ENCODE measurements at regions not wholly inside any gene's neighbourhood (a gene's known extent, or its start where the extent isn't known, plus 50 kb on each side); places are given as distances from the start of the nearest gene placed in this dataset.
A peak's percentile ranks its signal among the peaks of the same experiment; 100 is the strongest.
"Not testable (repeated sequence)": the region's sequence is repeated elsewhere in the genome, so short reads cannot be mapped to it uniquely, and the experiment has no call there.

DNA sequence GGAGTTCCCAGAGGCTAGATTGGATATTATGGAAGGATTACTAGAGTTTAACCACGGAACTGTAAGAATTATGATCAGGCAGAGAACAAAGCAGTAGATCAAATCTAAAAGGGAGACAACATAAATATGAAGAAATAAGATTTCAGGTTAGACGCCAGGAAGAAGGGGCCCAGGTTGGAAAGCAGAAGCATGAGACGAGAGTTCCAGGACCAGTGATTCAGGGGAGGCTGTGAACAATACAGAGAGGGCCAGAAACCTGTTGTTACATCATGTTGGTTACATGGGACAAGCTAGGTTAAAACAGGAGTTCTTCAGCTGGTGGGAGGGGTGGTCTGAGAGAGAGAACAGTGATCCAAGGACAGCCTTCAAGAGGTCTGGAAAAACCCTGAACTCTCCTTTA is 128.4 kb upstream of the MROH9 start:
- TF ChIP-seq, protein P1, sequence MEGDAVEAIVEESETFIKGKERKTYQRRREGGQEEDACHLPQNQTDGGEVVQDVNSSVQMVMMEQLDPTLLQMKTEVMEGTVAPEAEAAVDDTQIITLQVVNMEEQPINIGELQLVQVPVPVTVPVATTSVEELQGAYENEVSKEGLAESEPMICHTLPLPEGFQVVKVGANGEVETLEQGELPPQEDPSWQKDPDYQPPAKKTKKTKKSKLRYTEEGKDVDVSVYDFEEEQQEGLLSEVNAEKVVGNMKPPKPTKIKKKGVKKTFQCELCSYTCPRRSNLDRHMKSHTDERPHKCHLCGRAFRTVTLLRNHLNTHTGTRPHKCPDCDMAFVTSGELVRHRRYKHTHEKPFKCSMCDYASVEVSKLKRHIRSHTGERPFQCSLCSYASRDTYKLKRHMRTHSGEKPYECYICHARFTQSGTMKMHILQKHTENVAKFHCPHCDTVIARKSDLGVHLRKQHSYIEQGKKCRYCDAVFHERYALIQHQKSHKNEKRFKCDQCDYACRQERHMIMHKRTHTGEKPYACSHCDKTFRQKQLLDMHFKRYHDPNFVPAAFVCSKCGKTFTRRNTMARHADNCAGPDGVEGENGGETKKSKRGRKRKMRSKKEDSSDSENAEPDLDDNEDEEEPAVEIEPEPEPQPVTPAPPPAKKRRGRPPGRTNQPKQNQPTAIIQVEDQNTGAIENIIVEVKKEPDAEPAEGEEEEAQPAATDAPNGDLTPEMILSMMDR (conservative IDR thresholded peaks at IDR 0.05; ENCODE audit: low read depth, low read length), result no peak
- POLR2A ChIA-PET (ENCODE audit: low non-redundant PET), result no interaction called here
- Histone ChIP-seq H3K27me3 (replicated peaks; ENCODE audit: insufficient read depth, low read depth, low read length, poor library complexity) (no peaks in the 10 kb centered on the region), H3K4me3 (ENCODE audit: low read depth, low read length, poor library complexity, severe bottlenecking) (no peak overlapping the region), H3K27ac (ENCODE audit: low read depth, low read length, poor library complexity, severe bottlenecking) (no peak overlapping the region), H3K9me3 (ENCODE audit: low read depth, low read length, poor library complexity, severe bottlenecking) (no peaks in the 10 kb centered on the region), H3K36me3 (ENCODE audit: insufficient read depth, low read length, poor library complexity, severe bottlenecking) (no peaks in the 10 kb centered on the region), H3K4me1 (ENCODE audit: insufficient read depth, low read length, poor library complexity, severe bottlenecking) (no peaks in the 10 kb centered on the region)
- no TSS peak for BruUV-seq (replicated peaks)
- intact Hi-C loops (cut with micrococcal nuclease; ENCODE audit: unreplicated experiment), result no loop called here
- CTCF ChIA-PET, result no interaction called here
- DNase-seq (ENCODE audit: low spot score), result no peak

DNA sequence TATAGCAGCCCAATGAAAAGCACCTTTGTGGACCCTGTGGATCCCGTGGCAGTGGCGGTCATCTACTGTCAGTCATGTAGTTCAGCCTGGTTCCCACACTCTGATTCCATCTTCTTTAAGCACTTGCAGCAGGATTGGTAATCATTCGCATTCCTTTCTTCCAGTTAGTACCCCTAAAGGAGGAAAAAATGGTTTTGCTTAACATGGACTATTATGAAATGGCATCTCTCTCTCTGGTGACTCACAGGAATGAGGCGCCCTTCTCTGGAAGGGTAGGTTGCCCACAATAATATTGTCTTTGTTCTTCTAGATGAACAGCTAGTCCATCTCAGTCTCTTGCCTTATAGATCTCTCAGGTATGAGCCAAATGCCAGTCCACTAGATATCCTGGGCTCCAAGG is 127.9 kb upstream of the MROH9 start:
- Histone ChIP-seq H3K9me3 (ENCODE audit: low read depth, low read length, poor library complexity, severe bottlenecking) (no peaks in the 10 kb centered on the region), H3K27ac (ENCODE audit: low read depth, low read length, poor library complexity, severe bottlenecking) (no peak overlapping the region), H3K27me3 (replicated peaks; ENCODE audit: insufficient read depth, low read depth, low read length, poor library complexity) (no peaks in the 10 kb centered on the region), H3K36me3 (ENCODE audit: insufficient read depth, low read length, poor library complexity, severe bottlenecking) (no peaks in the 10 kb centered on the region), H3K4me3 (ENCODE audit: low read depth, low read length, poor library complexity, severe bottlenecking) (no peak overlapping the region), H3K4me1 (ENCODE audit: insufficient read depth, low read length, poor library complexity, severe bottlenecking) (no peaks in the 10 kb centered on the region)
- ChIA-PET CTCF (no interaction called here), POLR2A (ENCODE audit: low non-redundant PET) (no interaction called here)
- no TSS peak for BruUV-seq (replicated peaks)
- no peak for DNase-seq (ENCODE audit: low spot score)
- intact Hi-C loops (cut with micrococcal nuclease; ENCODE audit: unreplicated experiment), result no loop called here
- TF ChIP-seq, protein P1 (conservative IDR thresholded peaks at IDR 0.05; ENCODE audit: low read depth, low read length), result no peak
- TF ChIP-seq EZH2 (IDR thresholded peaks at IDR 0.05; ENCODE audit: borderline replicate concordance, low read depth, low read length, poor library complexity, severe bottlenecking), result no peak

DNA sequence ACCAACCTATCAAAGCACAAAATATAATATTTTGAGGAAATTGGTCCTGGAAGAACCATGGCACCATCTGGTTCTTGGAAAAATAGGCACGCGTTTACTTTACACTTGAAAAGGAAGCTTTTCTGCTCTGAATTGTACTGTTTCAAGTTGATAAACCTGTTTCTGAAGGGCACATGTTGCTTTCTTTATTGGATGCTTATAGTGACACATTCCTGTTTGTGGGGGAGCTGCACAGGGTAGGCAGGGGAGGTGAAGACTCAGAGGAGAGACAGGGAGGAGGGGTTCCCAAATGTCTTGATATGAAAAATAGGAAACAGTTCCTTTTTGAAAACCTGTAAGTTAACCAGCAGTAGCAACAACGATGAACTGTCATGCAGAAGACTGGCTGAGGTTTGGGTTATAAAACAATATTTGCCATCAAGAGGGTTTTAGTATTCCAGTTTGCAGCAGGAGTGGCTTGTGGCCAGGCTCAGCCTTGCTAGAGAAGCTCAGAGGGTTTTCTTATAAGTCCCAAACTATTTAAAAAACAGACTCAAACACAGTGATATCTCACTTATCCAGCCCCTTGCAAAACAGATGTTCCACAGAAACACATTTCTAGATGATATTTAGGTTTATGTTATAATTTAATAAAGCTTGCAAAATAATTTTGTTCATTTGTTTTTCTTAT is 127.0 kb upstream of the MROH9 start:
- Histone ChIP-seq H3K4me3 (ENCODE audit: low read depth, low read length, poor library complexity, severe bottlenecking) (no peak overlapping the region), H3K36me3 (ENCODE audit: insufficient read depth, low read length, poor library complexity, severe bottlenecking) (no peaks in the 10 kb centered on the region), H3K4me1 (ENCODE audit: insufficient read depth, low read length, poor library complexity, severe bottlenecking) (no peaks in the 10 kb centered on the region), H3K9me3 (ENCODE audit: low read depth, low read length, poor library complexity, severe bottlenecking) (no peaks in the 10 kb centered on the region), H3K27ac (ENCODE audit: low read depth, low read length, poor library complexity, severe bottlenecking) (no peak overlapping the region), H3K27me3 (replicated peaks; ENCODE audit: insufficient read depth, low read depth, low read length, poor library complexity) (no peaks in the 10 kb centered on the region)
- BruUV-seq (replicated peaks), result no TSS peak
- ChIA-PET POLR2A (ENCODE audit: low non-redundant PET) (no interaction called here), CTCF (no interaction called here)
- intact Hi-C loops (cut with micrococcal nuclease; ENCODE audit: unreplicated experiment), result no loop called here
- no peak for TF ChIP-seq EZH2 (IDR thresholded peaks at IDR 0.05; ENCODE audit: borderline replicate concordance, low read depth, low read length, poor library complexity, severe bottlenecking)
- TF ChIP-seq, protein P1 (conservative IDR thresholded peaks at IDR 0.05; ENCODE audit: low read depth, low read length), result no peak
- DNase-seq (ENCODE audit: low spot score), result no peak

DNA sequence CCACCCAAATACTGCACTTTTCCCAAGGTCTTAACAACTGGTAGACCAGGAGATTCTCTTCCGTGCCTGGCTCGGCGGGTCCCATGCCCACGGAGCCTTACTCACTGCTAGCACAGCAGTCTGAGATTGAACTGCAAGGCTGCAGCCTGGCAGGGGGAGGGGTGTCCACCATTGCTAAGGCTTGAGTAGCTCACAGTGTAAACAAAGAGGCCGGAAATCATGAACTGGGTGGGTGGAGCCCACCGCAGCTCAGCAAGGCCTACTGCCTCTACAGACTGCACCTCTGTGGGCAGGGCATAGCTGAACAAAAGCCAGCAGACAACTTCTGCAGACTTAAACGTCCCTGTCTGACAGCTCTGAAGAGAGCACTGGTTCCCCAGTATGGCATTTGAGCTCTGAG is 124.3 kb upstream of the MROH9 start:
- H3K4me1 ChIP-seq (ENCODE audit: insufficient read depth, low read length, poor library complexity, severe bottlenecking); H3K4me3 ChIP-seq (ENCODE audit: low read depth, low read length, poor library complexity, severe bottlenecking); H3K9me3 ChIP-seq (ENCODE audit: low read depth, low read length, poor library complexity, severe bottlenecking); H3K27me3 ChIP-seq (replicated peaks; ENCODE audit: insufficient read depth, low read depth, low read length, poor library complexity); POLR2A ChIA-PET (ENCODE audit: low non-redundant PET); H3K27ac ChIP-seq (ENCODE audit: low read depth, low read length, poor library complexity, severe bottlenecking); BruUV-seq (replicated peaks); H3K36me3 ChIP-seq (ENCODE audit: insufficient read depth, low read length, poor library complexity, severe bottlenecking); CTCF ChIA-PET; intact Hi-C loops (cut with micrococcal nuclease; ENCODE audit: unreplicated experiment): not testable (repeated sequence)
- peak; percentile 13 for DNase-seq (ENCODE audit: low spot score)

Data from A673 (cell line).